PC-3 (cell line): ENCODE measurements at regions not wholly inside any gene's neighbourhood (a gene's known extent, or its start where the extent isn't known, plus 50 kb on each side); places are given as distances from the start of the nearest gene placed in this dataset.

Source experiments
- ATAC-seq: fragments of 200-7000 bp; cut with Tn5 transposase; 2 replicates; pipeline ENCODE4 v1.9.1; 2020; ENCODE audit warnings: mild to moderate bottlenecking, moderate library complexity
- BruUV-seq: library from RNA; stranded (reverse); fragments of 400-500 nt; replicated peaks from 2 replicates; lab custom pipeline; 2021; lab: Mats Ljungman, UMichigan
- CTCF ChIA-PET: fragments of 300-600 bp; sonication (Branson Sonifier 250); formaldehyde crosslinking; loops from one replicate; lab custom pipeline; 2022; ENCODE audit warnings: antibody characterized with exemption; lab: Charles Lee
- POLR2A ChIA-PET: fragments of 300-600 bp; sonication (Branson Sonifier 250); formaldehyde crosslinking; loops from one replicate; lab custom pipeline; 2022; ENCODE audit warnings: antibody characterized with exemption; ENCODE audit not compliant: unreplicated experiment; lab: Charles Lee
- DNase-seq: peaks from one replicate; pipeline ENCODE4 v3.0.0-alpha.2; 2015
- H2AFZ ChIP-seq: fragments of 300-600 bp; sonication (generic); 2 replicates; pipeline ENCODE4 v1.6.0; 2016; ENCODE audit warnings: antibody characterized with exemption, low read length
- H3F3A ChIP-seq: fragments of 300-600 bp; sonication (generic); one replicate; pipeline ENCODE4 v1.6.0; 2017; ENCODE audit warnings: antibody characterized with exemption, low read length, control low read depth, mild to moderate bottlenecking; ENCODE audit not compliant: unreplicated experiment
- H3K27ac ChIP-seq: fragments of 300-600 bp; sonication (generic); 2 replicates; pipeline ENCODE4 v1.5.1; 2016; ENCODE audit warnings: mild to moderate bottlenecking, low read length
- H3K27me3 ChIP-seq: fragments of 300-600 bp; sonication (generic); 2 replicates; pipeline ENCODE4 v1.6.1; 2016; ENCODE audit warnings: low read length, mixed read lengths
- H3K36me3 ChIP-seq: fragments of 300-600 bp; sonication (generic); 2 replicates; pipeline ENCODE4 v1.6.1; 2016; ENCODE audit warnings: low read depth, mixed run types, low read length, mixed read lengths
- H3K4me1 ChIP-seq: fragments of 300-600 bp; sonication (generic); 2 replicates; pipeline ENCODE4 v1.5.1; 2016; ENCODE audit warnings: low read length; ENCODE audit not compliant: insufficient read depth
- H3K4me2 ChIP-seq: fragments of 300-600 bp; sonication (generic); 2 replicates; pipeline ENCODE4 v1.6.0; 2016; ENCODE audit warnings: low read length
- H3K4me3 ChIP-seq: fragments of 300-600 bp; sonication (generic); 2 replicates; pipeline ENCODE4 v1.5.1; 2016; ENCODE audit warnings: mild to moderate bottlenecking, low read length, mixed read lengths
- H3K79me2 ChIP-seq: fragments of 300-600 bp; sonication (generic); 2 replicates; pipeline ENCODE4 v1.6.1; 2017; ENCODE audit warnings: low read length, mixed read lengths
- H3K9ac ChIP-seq: fragments of 300-600 bp; sonication (generic); 2 replicates; pipeline ENCODE4 v1.6.0; 2016; ENCODE audit warnings: mild to moderate bottlenecking, low read length
- H3K9me2 ChIP-seq: fragments of 300-600 bp; sonication (generic); replicated peaks from 2 replicates; pipeline ENCODE4 v1.6.1; 2016; ENCODE audit warnings: mixed run types, low read length, mixed read lengths
- H3K9me3 ChIP-seq: fragments of 300-600 bp; sonication (generic); 2 replicates; pipeline ENCODE4 v1.6.1; 2016; ENCODE audit warnings: low read length, mixed read lengths
- H4K20me1 ChIP-seq: fragments of 300-600 bp; sonication (generic); 2 replicates; pipeline ENCODE4 v1.6.1; 2016; ENCODE audit warnings: low read length, mixed read lengths
- CTCF ChIP-seq: fragments of 300-600 bp; sonication (generic); conservative IDR thresholded peaks from 2 replicates; pipeline ENCODE4 v1.5.1; 2017; ENCODE audit warnings: antibody characterized with exemption, low read depth, mild to moderate bottlenecking, low read length
- EZH2 ChIP-seq: fragments of 300-600 bp; sonication (generic); IDR thresholded peaks from one replicate; pipeline ENCODE4 v1.6.1; 2017; ENCODE audit warnings: antibody characterized with exemption, mild to moderate bottlenecking, low read length; ENCODE audit not compliant: unreplicated experiment
- EZH2phosphoT487 ChIP-seq: fragments of 300-600 bp; sonication (generic); IDR thresholded peaks from 2 replicates; pipeline ENCODE4 v1.6.1; 2018; ENCODE audit warnings: mild to moderate bottlenecking, antibody characterized with exemption, low read length, borderline replicate concordance
- intact Hi-C: fragments of 100-400 bp; cut with micrococcal nuclease; formaldehyde crosslinking; loops from 2 replicates; pipeline ENCODE4 v1.9.0; 2023

DNA sequence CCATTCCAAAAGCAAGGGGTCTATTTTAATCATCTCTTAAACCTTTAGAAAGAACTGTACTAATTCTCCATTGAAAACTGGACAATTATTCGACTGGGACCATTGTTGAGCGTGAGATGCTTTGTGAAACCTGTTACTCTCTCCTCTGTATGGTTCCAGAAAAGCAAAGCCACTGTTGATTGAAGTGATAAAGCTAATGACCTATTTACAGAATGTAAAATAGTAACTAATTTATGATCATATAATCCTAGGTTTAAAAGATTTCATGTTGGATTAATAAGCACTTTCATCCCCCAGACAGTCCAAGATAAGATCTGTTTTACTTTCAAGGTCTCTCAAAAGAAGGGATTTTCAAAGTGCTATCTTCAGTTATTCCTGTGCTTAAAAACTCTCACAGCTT is 614.5 kb downstream of the TMA16 start:
- Histone ChIP-seq H3K9me2 (no peaks in the 10 kb centered on the region), H3K4me3 (no peak overlapping the region), H3K4me2 (no peak overlapping the region), H3K4me1 (no peaks in the 10 kb centered on the region), H3K27ac (no peak overlapping the region), H3K36me3 (no peaks in the 10 kb centered on the region), H3K9ac (no peak overlapping the region), H3F3A (no peaks in the 10 kb centered on the region), H3K79me2 (no peaks in the 10 kb centered on the region), H2AFZ (no peak overlapping the region), H4K20me1 (no peaks in the 10 kb centered on the region), H3K9me3 (no peaks in the 10 kb centered on the region), H3K27me3 (no peaks in the 10 kb centered on the region)
- DNase-seq = no peak
- ChIA-PET CTCF (no interaction called here), POLR2A (no interaction called here)
- BruUV-seq = no TSS peak
- TF ChIP-seq EZH2 (no peak), CTCF (no peak), EZH2phosphoT487 (no peak)
- ATAC-seq = no peak
- intact Hi-C loops = no loop called here

DNA sequence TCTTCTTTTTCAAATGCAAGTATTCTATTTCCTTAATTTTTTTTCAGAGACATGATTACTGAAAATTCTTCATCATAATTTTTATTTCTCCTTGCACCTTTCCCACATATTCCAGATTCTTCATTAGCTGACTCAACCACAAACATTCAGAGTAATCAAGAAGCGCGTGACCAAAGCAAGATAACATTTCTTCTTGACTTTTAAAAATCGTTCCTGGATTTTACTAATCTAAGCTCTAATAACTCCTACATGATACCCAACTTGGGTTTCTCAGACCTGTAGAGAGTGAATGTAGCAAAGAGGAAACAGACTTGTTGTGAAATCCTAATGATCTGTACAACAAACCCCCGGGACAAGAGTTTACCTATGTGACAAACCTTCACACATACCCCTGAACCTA is 615.0 kb downstream of the TMA16 start:
- Histone ChIP-seq H3K27me3 (no peaks in the 10 kb centered on the region), H4K20me1 (no peaks in the 10 kb centered on the region), H3K27ac (no peak overlapping the region), H3K9ac (no peak overlapping the region), H3F3A (no peaks in the 10 kb centered on the region), H3K79me2 (no peaks in the 10 kb centered on the region), H3K4me1 (no peaks in the 10 kb centered on the region), H3K36me3 (no peaks in the 10 kb centered on the region), H3K9me3 (no peaks in the 10 kb centered on the region), H2AFZ (no peak overlapping the region), H3K4me2 (no peak overlapping the region), H3K4me3 (no peak overlapping the region), H3K9me2 (no peaks in the 10 kb centered on the region)
- BruUV-seq = no TSS peak
- intact Hi-C loops = no loop called here
- ChIA-PET POLR2A (no interaction called here), CTCF (no interaction called here)
- TF ChIP-seq CTCF = no peak
- no peak for TF ChIP-seq EZH2
- no peak for TF ChIP-seq EZH2phosphoT487
- no peak for DNase-seq
- ATAC-seq = no peak

GRCh38 chr4:164115236-164115635 is 620.7 kb downstream of the TMA16 start:
- H2AFZ ChIP-seq = no peak overlapping the region

More at GRCh38 chr4:164115236-164115635, 620.7 kb downstream of the TMA16 start:
- Histone ChIP-seq H3K4me2 (no peak overlapping the region), H3K9ac (no peak overlapping the region), H3K9me2 (no peaks in the 10 kb centered on the region), H3K36me3 (no peaks in the 10 kb centered on the region), H3K79me2 (no peaks in the 10 kb centered on the region), H3F3A (no peaks in the 10 kb centered on the region), H3K27ac (no peak overlapping the region), H3K4me3 (no peak overlapping the region), H3K9me3 (no peaks in the 10 kb centered on the region), H4K20me1 (no peaks in the 10 kb centered on the region), H3K4me1 (no peaks in the 10 kb centered on the region), H3K27me3 (no peaks in the 10 kb centered on the region)
- no peak for DNase-seq
- no TSS peak for BruUV-seq
- ChIA-PET CTCF (no interaction called here), POLR2A (no interaction called here)
- TF ChIP-seq EZH2 (no peak), CTCF (no peak), EZH2phosphoT487 (no peak)
- intact Hi-C loops = no loop called here
- ATAC-seq = no peak
